SK-N-SH (cell line): ENCODE measurements at regions not wholly inside any gene's neighbourhood (a gene's known extent, or its start where the extent isn't known, plus 50 kb on each side); places are given as distances from the start of the nearest gene placed in this dataset.

Experiments used
- CTCF ChIA-PET: fragments of 300-600, 350-600 bp; formaldehyde crosslinking; extraction: SDS; loops from one replicate; lab custom pipeline; 2021; lab: Yijun Ruan, JAX
- POLR2A ChIA-PET: fragments of 350-600 bp; sonication (Branson Sonifier 250); formaldehyde crosslinking; extraction: SDS; loops from one replicate; lab custom pipeline; 2020; ENCODE audit warnings: antibody characterized with exemption, inconsistent platforms; lab: Yijun Ruan, JAX
- DNase-seq: peaks from one replicate; pipeline ENCODE4 v3.0.0; 2012
- H2AFZ ChIP-seq: fragments of 200-600 bp; sonication (generic); 2 replicates; pipeline ENCODE4 v1.8.1; 2016; ENCODE audit warnings: antibody characterized with exemption, mild to moderate bottlenecking, low read depth
- H3F3A ChIP-seq: fragments of 200-600 bp; sonication (generic); replicated peaks from 2 replicates; pipeline ENCODE3; 2016; ENCODE audit warnings: antibody characterized with exemption, mild to moderate bottlenecking; ENCODE audit not compliant: insufficient read depth
- H3K27ac ChIP-seq, 2 experiments: fragments of 200-500 bp in 1 of 2; fragments of 200-600 bp in 1 of 2; sonication (Bioruptor generic) in 1 of 2; sonication (generic), shearing (Covaris generic) in 1 of 2; 2 replicates each; pipeline versions ENCODE4 v1.5.1 to v1.6.1; 2014 to 2016; ENCODE audit warnings: low read depth in 2 of 2, inconsistent platforms in 1 of 2, low read length in 1 of 2, mild to moderate bottlenecking in 1 of 2, mixed read lengths in 1 of 2
- H3K27me3 ChIP-seq: fragments of 200-600 bp; sonication (generic), shearing (Covaris generic); 2 replicates; pipeline ENCODE4 v1.6.1; 2016; ENCODE audit warnings: mixed run types; ENCODE audit not compliant: insufficient read depth
- H3K36me3 ChIP-seq, 2 experiments: fragments of 200-500 bp in 1 of 2; fragments of 200-600 bp in 1 of 2; sonication (Bioruptor generic) in 1 of 2; sonication (generic) in 1 of 2; replicated peaks in 1 of 2; 2 replicates each; pipeline versions ENCODE3 to v1.5.1; 2014 to 2016; ENCODE audit warnings: low read length in 1 of 2, mild to moderate bottlenecking in 1 of 2; ENCODE audit not compliant: insufficient read depth in 2 of 2, control insufficient read depth in 1 of 2
- H3K4me1 ChIP-seq, 2 experiments: fragments of 200-500 bp in 1 of 2; fragments of 200-600 bp in 1 of 2; sonication (Bioruptor generic) in 1 of 2; sonication (generic), shearing (Covaris generic) in 1 of 2; 2 replicates each; pipeline versions ENCODE4 v1.5.1 to v1.6.1; 2014 to 2016; ENCODE audit warnings: low read depth in 1 of 2, low read length in 1 of 2, mixed run types in 1 of 2; ENCODE audit not compliant: insufficient read depth in 2 of 2, control insufficient read depth in 1 of 2
- H3K4me2 ChIP-seq: fragments of 200-600 bp; sonication (generic), shearing (Covaris generic); 2 replicates; pipeline ENCODE4 v1.6.1; 2017; ENCODE audit warnings: mixed run types
- H3K4me3 ChIP-seq, 2 experiments: fragments of 200-500 bp in 1 of 2; fragments of 200-600 bp in 1 of 2; sonication (Bioruptor generic) in 1 of 2; sonication (generic), shearing (Covaris generic) in 1 of 2; 2 replicates each; pipeline versions ENCODE4 v1.5.1 to v1.8.1; 2014 to 2016; ENCODE audit warnings: low read depth in 2 of 2, inconsistent platforms in 1 of 2, low read length in 1 of 2, mild to moderate bottlenecking in 1 of 2, mixed read lengths in 1 of 2, moderate library complexity in 1 of 2
- H3K79me2 ChIP-seq: fragments of 200-600 bp; sonication (generic); 2 replicates; pipeline ENCODE4 v1.8.1; 2017; ENCODE audit warnings: mild to moderate bottlenecking; ENCODE audit not compliant: insufficient read depth
- H3K9ac ChIP-seq: fragments of 200-600 bp; sonication (generic); 2 replicates; pipeline ENCODE4 v1.6.1; 2017; ENCODE audit warnings: mixed run types
- H3K9me2 ChIP-seq: fragments of 200-600 bp; sonication (generic); 2 replicates; pipeline ENCODE4 v1.6.1; 2017; ENCODE audit warnings: mixed run types
- H3K9me3 ChIP-seq: fragments of 200-600 bp; sonication (generic); 2 replicates; pipeline ENCODE4 v1.6.1; 2017; ENCODE audit warnings: mixed run types, mild to moderate bottlenecking, moderate library complexity
- H4K20me1 ChIP-seq: fragments of 200-600 bp; sonication (generic); 2 replicates; pipeline ENCODE4 v1.6.1; 2017; ENCODE audit warnings: mild to moderate bottlenecking, mixed run types; ENCODE audit not compliant: insufficient read depth
- CHD2 ChIP-seq: fragments of 150-350 bp; IDR thresholded peaks from 2 replicates; pipeline ENCODE4 v1.6.1; 2018; ENCODE audit warnings: low read length; ENCODE audit not compliant: partially characterized antibody
- CTCF ChIP-seq: fragments of 200-600 bp; sonication (generic); IDR thresholded peaks from 2 replicates; pipeline ENCODE4 v1.6.1; 2017; ENCODE audit warnings: antibody characterized with exemption, mild to moderate bottlenecking, moderate library complexity
- ELF1 ChIP-seq: IDR thresholded peaks from 2 replicates; pipeline ENCODE4 v1.4.0; 2012
- EZH2phosphoT487 ChIP-seq: fragments of 200-600 bp; sonication (generic); IDR thresholded peaks from 2 replicates; pipeline ENCODE4 v1.6.1; 2017; ENCODE audit warnings: low read depth, mixed run types, mild to moderate bottlenecking, antibody characterized with exemption, moderate library complexity, borderline replicate concordance
- FOSL2 ChIP-seq: IDR thresholded peaks from 2 replicates; pipeline ENCODE4 v1.4.0; 2012; ENCODE audit warnings: low read depth, mild to moderate bottlenecking, moderate library complexity, borderline replicate concordance
- FOXJ3 ChIP-seq: sonication (generic); formaldehyde crosslinking; IDR thresholded peaks from 2 replicates; pipeline ENCODE4 v1.5.1; 2020; ENCODE audit warnings: mild to moderate bottlenecking, missing genetic modification reagents
- FOXM1 ChIP-seq: IDR thresholded peaks from 2 replicates; pipeline ENCODE4 v1.4.0; 2012; ENCODE audit warnings: low read depth, mild to moderate bottlenecking
- GABPA ChIP-seq: IDR thresholded peaks from 2 replicates; pipeline ENCODE4 v1.4.0; 2012; ENCODE audit warnings: low read depth, mild to moderate bottlenecking
- NFIC ChIP-seq: IDR thresholded peaks from 2 replicates; pipeline ENCODE4 v1.4.0; 2012; ENCODE audit warnings: borderline replicate concordance
- PBX3 ChIP-seq: IDR thresholded peaks from 2 replicates; pipeline ENCODE4; 2012
- POLR2AphosphoS5 ChIP-seq: IDR thresholded peaks from 2 replicates; pipeline ENCODE4 v1.6.1; 2012; ENCODE audit warnings: low read depth, low read length
- RAD21 ChIP-seq: IDR thresholded peaks from 2 replicates; pipeline ENCODE4 v1.6.1; 2012; ENCODE audit warnings: mild to moderate bottlenecking, low read length
- REST ChIP-seq: IDR thresholded peaks from 2 replicates; pipeline ENCODE4 v1.6.1; 2012; ENCODE audit warnings: mild to moderate bottlenecking, low read depth, low read length, moderate library complexity
- RXRA ChIP-seq: IDR thresholded peaks from 2 replicates; pipeline ENCODE4 v1.4.0; 2012; ENCODE audit warnings: low read depth, mild to moderate bottlenecking, borderline replicate concordance
- SMC3 ChIP-seq: IDR thresholded peaks from 2 replicates; pipeline ENCODE4 v1.6.1; 2012; ENCODE audit warnings: low read depth, low read length, improper control_type of control experiment
- TEAD4 ChIP-seq: IDR thresholded peaks from 2 replicates; pipeline ENCODE4 v1.4.0; 2012; ENCODE audit warnings: mild to moderate bottlenecking, borderline replicate concordance; ENCODE audit not compliant: insufficient read depth
- USF2 ChIP-seq: fragments of 150-350 bp; IDR thresholded peaks from 2 replicates; pipeline ENCODE4 v1.6.1; 2017; ENCODE audit warnings: antibody characterized with exemption, low read length, low read depth, borderline replicate concordance
- YY1 ChIP-seq: IDR thresholded peaks from 2 replicates; pipeline ENCODE4 v1.4.0; 2012; ENCODE audit warnings: low read depth, mild to moderate bottlenecking
- ZBTB33 ChIP-seq: IDR thresholded peaks from 2 replicates; pipeline ENCODE4 v1.4.0; 2012; ENCODE audit warnings: low read depth, borderline replicate concordance
- WGBS: methylation state at CpG from one replicate; pipeline ENCODE4 v1.1.6; 2017; ENCODE audit warnings: low lambda C conversion rate; 5-methylcytosine and 5-hydroxymethylcytosine counted together

DNA sequence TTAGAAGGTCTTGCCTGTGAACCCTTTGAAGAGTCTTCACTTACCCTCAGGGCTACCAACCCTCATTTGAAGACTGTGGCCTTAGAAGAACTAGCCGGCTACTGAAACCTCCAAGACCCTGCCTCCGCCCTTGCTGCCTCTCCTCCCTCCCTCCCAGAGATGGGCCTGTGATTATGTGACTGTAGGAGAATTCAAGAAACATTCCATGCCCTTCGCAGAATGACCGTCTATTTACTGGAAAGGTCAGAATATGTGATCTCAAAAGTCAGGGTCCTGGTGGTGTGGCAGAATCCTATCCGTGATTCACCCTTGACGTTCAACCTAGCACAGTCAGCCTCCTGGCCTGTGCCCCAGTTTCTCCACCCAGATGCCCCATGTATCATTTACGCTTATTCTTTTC, 109.6 kb downstream of the CTNND1 start:
- no peaks in the 10 kb centered on the region for H3K36me3 ChIP-seq
- H3K9me2 ChIP-seq = no peaks in the 10 kb centered on the region
- no peaks in the 10 kb centered on the region for H3K79me2 ChIP-seq
- H3K27ac ChIP-seq = no peak overlapping the region
- WGBS = 10% methylated on average over 5 of the region's 7 CpGs
- no peaks in the 10 kb centered on the region for H3F3A ChIP-seq
- no peaks in the 10 kb centered on the region for H3K9me3 ChIP-seq
- DNase-seq = no peak
- peaks cover 5% of the 10 kb centered on the region; the same call in 1 of the 2 replicates for H3K27me3 ChIP-seq
- no peaks in the 10 kb centered on the region; a peak in 1 of 4 replicates for H3K4me1 ChIP-seq
- no peak for TF ChIP-seq FOXJ3
- no peak for TF ChIP-seq FOSL2
- no peak for TF ChIP-seq NFIC
- TF ChIP-seq RXRA = no peak
- no peak for TF ChIP-seq FOXM1
- TF ChIP-seq EZH2phosphoT487 = no peak
- no peak for TF ChIP-seq RAD21
- no peak overlapping the region for H3K4me3 ChIP-seq
- ChIA-PET CTCF (no interaction called here), POLR2A (no interaction called here)
- no peak overlapping the region for H2AFZ ChIP-seq
- no peaks in the 10 kb centered on the region for H4K20me1 ChIP-seq
- no peak overlapping the region for H3K9ac ChIP-seq
- no peak overlapping the region for H3K4me2 ChIP-seq

DNA sequence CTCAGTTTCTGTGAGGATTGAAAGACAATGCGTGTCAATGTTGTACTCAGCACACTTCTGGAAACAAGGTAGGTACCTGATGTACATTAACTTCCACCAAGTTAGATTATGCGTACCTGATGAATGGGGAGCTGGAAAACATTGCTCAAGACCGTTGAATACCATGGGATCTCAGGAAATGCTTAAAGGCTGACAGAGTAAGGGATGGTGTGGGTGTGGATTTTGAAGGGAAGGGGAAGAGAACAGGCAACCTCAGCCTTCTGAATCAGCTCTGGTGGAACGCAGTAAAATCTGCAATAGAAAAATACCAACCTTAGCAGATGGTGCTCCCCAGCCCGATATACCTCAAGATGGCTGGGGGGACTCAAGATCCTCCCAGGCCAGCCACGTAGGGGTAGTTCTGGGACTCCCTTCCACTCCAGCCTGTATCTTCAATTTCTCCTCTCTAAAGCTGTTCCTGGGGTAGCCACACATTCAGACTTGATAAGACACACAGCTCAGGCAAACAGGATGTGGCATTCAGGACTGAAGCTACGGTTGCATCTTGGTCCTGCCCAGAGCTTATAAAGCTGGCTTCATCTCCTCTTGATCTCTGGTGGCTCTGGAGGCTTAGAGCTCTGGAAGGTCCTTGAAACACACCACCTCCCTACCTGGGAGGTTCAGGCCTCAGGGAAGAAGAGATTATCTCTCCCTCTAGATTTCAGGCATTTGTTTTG, 111.8 kb downstream of the CTNND1 start:
- DNase-seq = no peak
- POLR2A ChIA-PET = no interaction called here
- no peak overlapping the region for H3K27ac ChIP-seq
- TF ChIP-seq ELF1 = no peak
- no peak for TF ChIP-seq USF2
- no peak for TF ChIP-seq GABPA
- TF ChIP-seq ZBTB33 = no peak
- TF ChIP-seq CTCF = no peak
- no peak for TF ChIP-seq TEAD4
- no peak for TF ChIP-seq PBX3
- TF ChIP-seq YY1 = no peak
- TF ChIP-seq REST = no peak
- no peak for TF ChIP-seq POLR2AphosphoS5
- TF ChIP-seq CHD2 = no peak
- no peak for TF ChIP-seq SMC3

More for the DNA sequence above, 111.8 kb downstream of the CTNND1 start:
- H3K9ac ChIP-seq = no peak overlapping the region
- no peak overlapping the region for H2AFZ ChIP-seq
- no peaks in the 10 kb centered on the region; a peak in 1 of 4 replicates for H3K4me1 ChIP-seq
- no peaks in the 10 kb centered on the region for H4K20me1 ChIP-seq
- H3F3A ChIP-seq = no peaks in the 10 kb centered on the region
- no peak overlapping the region; the same call in 1 of the 2 replicates for H3K4me2 ChIP-seq
- CTCF ChIA-PET = no interaction called here
- H3K79me2 ChIP-seq = no peaks in the 10 kb centered on the region
- no peaks in the 10 kb centered on the region for H3K9me2 ChIP-seq
- WGBS = 13% methylated on average over 7 of the region's 7 CpGs
- H3K27me3 ChIP-seq = peaks cover 5% of the 10 kb centered on the region; the same call in 1 of the 2 replicates
- no peaks in the 10 kb centered on the region for H3K9me3 ChIP-seq
- no peaks in the 10 kb centered on the region for H3K36me3 ChIP-seq
- no peak overlapping the region for H3K4me3 ChIP-seq
